Glutamatergic neuron (in vitro differentiated cells): ENCODE measurements at regions not wholly inside any gene's neighbourhood (a gene's known extent, or its start where the extent isn't known, plus 50 kb on each side); places are given as distances from the start of the nearest gene placed in this dataset.

Source experiments
- DNase-seq: peaks from one replicate; pipeline ENCODE4 v3.0.0; 2022
- H3K27ac Mint-ChIP-seq: one replicate; pipeline ENCODE4 v1.8.0; 2020; ENCODE audit warnings: mild to moderate bottlenecking, mixed read lengths, inconsistent platforms; ENCODE audit not compliant: unreplicated experiment
- H3K27me3 Mint-ChIP-seq: one replicate; pipeline ENCODE4 v1.8.0; 2020; ENCODE audit warnings: mild to moderate bottlenecking, moderate library complexity, mixed read lengths, inconsistent platforms; ENCODE audit not compliant: unreplicated experiment
- H3K36me3 Mint-ChIP-seq: one replicate; pipeline ENCODE4 v1.8.0; 2020; ENCODE audit warnings: mild to moderate bottlenecking, mixed read lengths, inconsistent platforms; ENCODE audit not compliant: unreplicated experiment
- H3K4me1 Mint-ChIP-seq: one replicate; pipeline ENCODE4 v1.8.0; 2020; ENCODE audit warnings: mild to moderate bottlenecking, low read depth, mixed read lengths, inconsistent platforms; ENCODE audit not compliant: unreplicated experiment
- H3K4me3 Mint-ChIP-seq: one replicate; pipeline ENCODE4 v1.8.0; 2020; ENCODE audit warnings: mild to moderate bottlenecking, mixed read lengths, inconsistent platforms; ENCODE audit not compliant: unreplicated experiment
- H3K9me3 Mint-ChIP-seq: one replicate; pipeline ENCODE4 v1.8.0; 2020; ENCODE audit warnings: mild to moderate bottlenecking, moderate library complexity, mixed read lengths, inconsistent platforms; ENCODE audit not compliant: unreplicated experiment
- CTCF ChIP-seq: fragments of 200-600 bp; sonication (generic); IDR thresholded peaks from one replicate; pipeline ENCODE4 v1.5.0; 2021; ENCODE audit not compliant: partially characterized antibody, unreplicated experiment

GRCh38 chr3:83023086-83023485 is 1261.6 kb upstream of the GBE1 start:
- TF ChIP-seq CTCF: no peak
- Mint-ChIP-seq H3K36me3 (no peaks in the 10 kb centered on the region), H3K4me3 (no peak overlapping the region), H3K4me1 (no peaks in the 10 kb centered on the region), H3K27ac (no peak overlapping the region), H3K9me3 (peaks cover 3% of the 10 kb centered on the region), H3K27me3 (no peaks in the 10 kb centered on the region)
- no peak for DNase-seq

GRCh38 chr3:83011481-83011880 is 1250.0 kb upstream of the GBE1 start:
- no peaks in the 10 kb centered on the region for H3K36me3 Mint-ChIP-seq
- no peaks in the 10 kb centered on the region for H3K9me3 Mint-ChIP-seq
- no peaks in the 10 kb centered on the region for H3K4me1 Mint-ChIP-seq
- no peak for TF ChIP-seq CTCF
- no peak overlapping the region for H3K27ac Mint-ChIP-seq
- no peak for DNase-seq
- no peak overlapping the region for H3K4me3 Mint-ChIP-seq
- no peaks in the 10 kb centered on the region for H3K27me3 Mint-ChIP-seq

GRCh38 chr3:83003917-83004316 is 1242.5 kb upstream of the GBE1 start:
- Mint-ChIP-seq H3K36me3 (no peaks in the 10 kb centered on the region), H3K9me3 (no peaks in the 10 kb centered on the region), H3K4me3 (no peak overlapping the region), H3K27ac (no peak overlapping the region), H3K4me1 (no peaks in the 10 kb centered on the region), H3K27me3 (no peaks in the 10 kb centered on the region)
- no peak for DNase-seq
- TF ChIP-seq CTCF: no peak

DNA sequence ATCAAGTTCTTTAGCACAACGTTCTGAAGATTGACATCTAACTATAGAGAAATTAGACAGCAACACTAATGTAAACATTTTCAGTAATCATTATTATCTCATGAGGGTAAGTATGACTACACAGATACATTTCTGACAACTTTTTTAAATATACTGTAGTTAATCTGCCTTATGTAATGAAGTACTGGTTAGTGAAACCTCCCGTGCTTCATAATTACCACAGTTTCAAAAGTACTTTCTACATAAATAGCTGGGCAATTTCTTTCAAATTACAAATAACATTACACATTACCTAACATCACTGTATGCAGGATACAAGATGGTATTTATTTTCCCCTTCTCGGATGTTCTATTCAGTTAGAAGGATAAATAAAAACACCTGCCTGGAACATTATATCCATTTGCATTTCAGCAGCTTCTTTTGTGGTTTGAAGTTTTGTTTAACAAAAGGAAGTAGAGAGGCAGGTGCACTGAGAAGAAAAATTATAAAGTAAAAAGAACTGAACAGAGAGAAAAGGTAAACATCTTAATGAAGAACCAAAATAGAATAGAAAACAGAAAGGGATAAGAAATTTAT is 1241.5 kb upstream of the GBE1 start:
- Mint-ChIP-seq H3K9me3 (no peaks in the 10 kb centered on the region), H3K4me3 (no peak overlapping the region)

GRCh38 chr3:82999777-83000176 is 1238.3 kb upstream of the GBE1 start:
- DNase-seq: no peak
- Mint-ChIP-seq H3K9me3 (no peaks in the 10 kb centered on the region), H3K27ac (no peak overlapping the region), H3K27me3 (peaks cover under 1% of the 10 kb centered on the region), H3K4me3 (no peak overlapping the region), H3K4me1 (no peaks in the 10 kb centered on the region), H3K36me3 (peaks cover 8% of the 10 kb centered on the region)
- TF ChIP-seq CTCF: no peak

More for the DNA sequence above, 1241.5 kb upstream of the GBE1 start:
- Mint-ChIP-seq H3K4me1 (no peaks in the 10 kb centered on the region), H3K27ac (no peak overlapping the region), H3K36me3 (no peaks in the 10 kb centered on the region), H3K27me3 (no peaks in the 10 kb centered on the region)
- no peak for TF ChIP-seq CTCF
- DNase-seq: no peak
